ENCODE measurements at regions not wholly inside any gene's neighbourhood (a gene's known extent, or its start where the extent isn't known, plus 50 kb on each side); places are given as distances from the start of the nearest gene placed in this dataset.

GRCh38 chr1:58903514-58904298, 119.9 kb upstream of the JUN start (continued):
- TF ChIP-seq RNF2 (IDR thresholded peaks at IDR 0.05; ENCODE audit: borderline replicate concordance, low read depth, low read length, missing control alignments, poor library complexity, severe bottlenecking) (no peak), ATF2 (IDR thresholded peaks at IDR 0.05; ENCODE audit: low read length) (no peak), SRF (IDR thresholded peaks at IDR 0.05; ENCODE audit: low read depth, low read length) (no peak), CHD2 (IDR thresholded peaks at IDR 0.05; ENCODE audit: low read length) (no peak), E2F6 (IDR thresholded peaks at IDR 0.05) (peak; percentile 81), SIX5 (IDR thresholded peaks at IDR 0.05; ENCODE audit: low read depth, low read length) (no peak), TEAD4 (IDR thresholded peaks at IDR 0.05; ENCODE audit: low read depth, low read length) (no peak), BACH1 (IDR thresholded peaks at IDR 0.05; ENCODE audit: low read length) (no peak), MAFK (IDR thresholded peaks at IDR 0.05; ENCODE audit: low read depth, low read length) (no peak), NRF1 (IDR thresholded peaks at IDR 0.05; ENCODE audit: low read depth, low read length) (no peak), FOSL1 (IDR thresholded peaks at IDR 0.05; ENCODE audit: insufficient read depth, low read depth, low read length) (no peak), ZNF274 (IDR thresholded peaks at IDR 0.05; ENCODE audit: borderline replicate concordance, extremely low read depth, low read length) (no peak), YY1 (IDR thresholded peaks at IDR 0.05; ENCODE audit: low read depth, low read length) (no peak), GTF2F1 (IDR thresholded peaks at IDR 0.05; ENCODE audit: borderline replicate concordance, low read depth, low read length) (no peak), CHD1 (IDR thresholded peaks at IDR 0.05; ENCODE audit: low read depth, low read length) (no peak), POU5F1 (IDR thresholded peaks at IDR 0.05; ENCODE audit: low read depth, low read length) (no peak), CEBPB (IDR thresholded peaks at IDR 0.05; ENCODE audit: low read depth, low read length) (no peak), EGR1 (IDR thresholded peaks at IDR 0.05; ENCODE audit: borderline replicate concordance, low read depth, low read length) (no peak), KDM4A (IDR thresholded peaks at IDR 0.05; ENCODE audit: low read depth, low read length, severe bottlenecking) (peak; percentile 37), POLR2AphosphoS5 (IDR thresholded peaks at IDR 0.05; ENCODE audit: low read depth, low read length) (no peak; the same call in 1 of the 2 replicates), PHF8 (conservative IDR thresholded peaks at IDR 0.05; ENCODE audit: low read depth, low read length) (peak; percentile 68), TBP (IDR thresholded peaks at IDR 0.05; ENCODE audit: low read depth, low read length) (peak; percentile 84)

All from H1 (cell line).